CD4-positive, alpha-beta T cell (primary cell): ENCODE measurements at regions not wholly inside any gene's neighbourhood (a gene's known extent, or its start where the extent isn't known, plus 50 kb on each side); places are given as distances from the start of the nearest gene placed in this dataset.

Source experiments
- ATAC-seq: fragments of 200-7000 bp; cut with Tn5 transposase; one replicate; pipeline ENCODE4 v1.10.0; 2022; ENCODE audit warnings: mild to moderate bottlenecking; ENCODE audit not compliant: poor library complexity
- CTCF ChIA-PET: fragments of 350-600 bp; sonication (Branson Sonifier 250); formaldehyde crosslinking; loops from one replicate; lab custom pipeline; 2021; ENCODE audit warnings: antibody characterized with exemption, inconsistent platforms; lab: Charles Lee
- POLR2A ChIA-PET: fragments of 350-600 bp; sonication (Branson Sonifier 250); formaldehyde crosslinking; loops from one replicate; lab custom pipeline; 2021; ENCODE audit warnings: antibody characterized with exemption, inconsistent platforms; lab: Charles Lee
- DNase-seq, 14 experiments: peaks; one replicate each; pipeline ENCODE4 v3.0.0-alpha.2; 2013 to 2020; ENCODE audit warnings: mixed read lengths in 2 of 14
- H3K27ac ChIP-seq, 2 donors: one replicate each; pipeline versions ENCODE4 v1.5.1 to v1.7.0; 2013; ENCODE audit warnings: low read length in 2 of 2, low read depth in 1 of 2, mild to moderate bottlenecking in 1 of 2
- H3K27me3 ChIP-seq, 2 experiments: 1 replicate in 1 of 2; 2 replicates in 1 of 2; pipeline versions ENCODE4 v1.6.1 to v1.7.0; 2013; ENCODE audit warnings: low read length in 2 of 2, control low read depth in 1 of 2, mild to moderate bottlenecking in 1 of 2, moderate library complexity in 1 of 2; ENCODE audit not compliant: insufficient read depth in 2 of 2, control insufficient read depth in 1 of 2
- H3K36me3 ChIP-seq: one replicate; pipeline ENCODE4 v1.6.1; 2013; ENCODE audit warnings: low read length, control low read depth; ENCODE audit not compliant: insufficient read depth
- H3K4me1 ChIP-seq: one replicate; pipeline ENCODE4 v1.6.1; 2013; ENCODE audit warnings: low read length, control low read depth; ENCODE audit not compliant: insufficient read depth
- H3K4me3 ChIP-seq: one replicate; pipeline ENCODE4 v1.5.1; 2013; ENCODE audit warnings: mild to moderate bottlenecking, low read length, moderate library complexity
- H3K9me3 ChIP-seq, 2 experiments: 1 replicate in 1 of 2; 2 replicates in 1 of 2; pipeline versions ENCODE4 v1.6.1 to v1.7.0; 2013; ENCODE audit warnings: low read length in 2 of 2, mild to moderate bottlenecking in 2 of 2, control low read depth in 1 of 2, moderate library complexity in 1 of 2; ENCODE audit not compliant: control insufficient read depth in 1 of 2, insufficient read depth in 1 of 2
- H3K27ac Mint-ChIP-seq: one replicate; pipeline ENCODE4 v1.8.0; 2020; ENCODE audit warnings: mixed read lengths
- H3K27me3 Mint-ChIP-seq: one replicate; pipeline ENCODE4 v1.8.0; 2021; ENCODE audit warnings: mixed read lengths
- H3K36me3 Mint-ChIP-seq: one replicate; pipeline ENCODE4 v1.8.0; 2021; ENCODE audit warnings: low read depth, mixed read lengths
- H3K4me1 Mint-ChIP-seq: one replicate; pipeline ENCODE4 v1.8.0; 2021; ENCODE audit warnings: low read depth, mixed read lengths
- H3K4me3 Mint-ChIP-seq: one replicate; pipeline ENCODE4 v1.8.0; 2020; ENCODE audit warnings: mild to moderate bottlenecking, mixed read lengths
- H3K9me3 Mint-ChIP-seq: one replicate; pipeline ENCODE4 v1.8.0; 2020; ENCODE audit warnings: mixed read lengths
- intact Hi-C, 2 experiments: fragments of 100-400 bp; cut with DNase I in 1 of 2; cut with micrococcal nuclease in 1 of 2; formaldehyde crosslinking; loops; one replicate each; pipeline versions ENCODE4 v1.15.1 to v1.9.0; 2023 to 2025; cut with DNase I, micrococcal nuclease
- TF ChIP-seq, protein P1 (sequence below): fragments of 200-600 bp; IDR thresholded peaks from one replicate; pipeline ENCODE4 v1.8.0; 2022; ENCODE audit warnings: antibody characterized with exemption, mild to moderate bottlenecking

DNA sequence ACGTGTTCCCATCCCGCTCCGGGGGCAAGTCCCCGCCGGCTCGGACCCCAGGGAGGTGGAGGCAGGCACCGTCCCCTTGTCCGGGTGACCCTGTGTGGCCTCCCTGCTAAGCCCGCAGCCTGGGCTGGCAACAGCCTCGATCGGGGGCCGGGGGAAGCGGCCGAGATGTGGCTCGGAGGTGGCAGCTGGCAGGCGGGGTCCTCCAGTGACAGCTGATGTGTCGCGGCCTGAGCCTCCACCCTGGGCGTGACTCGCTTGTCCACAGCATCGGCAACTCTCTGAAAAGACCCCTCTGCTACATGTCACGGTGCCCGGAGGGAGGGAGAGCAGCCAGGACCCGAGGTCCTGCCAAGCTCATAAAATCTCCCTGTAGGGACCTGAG lies 124.8 kb upstream of the IRX4 start:
- peaks cover 0 to 17% of the 10 kb centered on the region in 2 experiments for H3K9me3 ChIP-seq
- H3K27ac Mint-ChIP-seq: no peak overlapping the region
- no peaks in the 10 kb centered on the region for H3K4me1 ChIP-seq
- no peaks in the 10 kb centered on the region for H3K4me1 Mint-ChIP-seq
- no peak for DNase-seq
- intact Hi-C loops: no loop called here
- POLR2A ChIA-PET: no interaction called here
- no peak overlapping the region for H3K27ac ChIP-seq
- H3K36me3 Mint-ChIP-seq: no peaks in the 10 kb centered on the region
- ATAC-seq: no peak
- H3K27me3 ChIP-seq: peaks cover 2 to 9% of the 10 kb centered on the region in 2 experiments
- H3K27me3 Mint-ChIP-seq: peaks cover 26% of the 10 kb centered on the region
- CTCF ChIA-PET: no interaction called here
- H3K9me3 Mint-ChIP-seq: no peaks in the 10 kb centered on the region
- H3K4me3 ChIP-seq: no peak overlapping the region
- no peaks in the 10 kb centered on the region for H3K36me3 ChIP-seq
- TF ChIP-seq, protein P1, sequence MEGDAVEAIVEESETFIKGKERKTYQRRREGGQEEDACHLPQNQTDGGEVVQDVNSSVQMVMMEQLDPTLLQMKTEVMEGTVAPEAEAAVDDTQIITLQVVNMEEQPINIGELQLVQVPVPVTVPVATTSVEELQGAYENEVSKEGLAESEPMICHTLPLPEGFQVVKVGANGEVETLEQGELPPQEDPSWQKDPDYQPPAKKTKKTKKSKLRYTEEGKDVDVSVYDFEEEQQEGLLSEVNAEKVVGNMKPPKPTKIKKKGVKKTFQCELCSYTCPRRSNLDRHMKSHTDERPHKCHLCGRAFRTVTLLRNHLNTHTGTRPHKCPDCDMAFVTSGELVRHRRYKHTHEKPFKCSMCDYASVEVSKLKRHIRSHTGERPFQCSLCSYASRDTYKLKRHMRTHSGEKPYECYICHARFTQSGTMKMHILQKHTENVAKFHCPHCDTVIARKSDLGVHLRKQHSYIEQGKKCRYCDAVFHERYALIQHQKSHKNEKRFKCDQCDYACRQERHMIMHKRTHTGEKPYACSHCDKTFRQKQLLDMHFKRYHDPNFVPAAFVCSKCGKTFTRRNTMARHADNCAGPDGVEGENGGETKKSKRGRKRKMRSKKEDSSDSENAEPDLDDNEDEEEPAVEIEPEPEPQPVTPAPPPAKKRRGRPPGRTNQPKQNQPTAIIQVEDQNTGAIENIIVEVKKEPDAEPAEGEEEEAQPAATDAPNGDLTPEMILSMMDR: no peak
- H3K4me3 Mint-ChIP-seq: no peak overlapping the region

DNA sequence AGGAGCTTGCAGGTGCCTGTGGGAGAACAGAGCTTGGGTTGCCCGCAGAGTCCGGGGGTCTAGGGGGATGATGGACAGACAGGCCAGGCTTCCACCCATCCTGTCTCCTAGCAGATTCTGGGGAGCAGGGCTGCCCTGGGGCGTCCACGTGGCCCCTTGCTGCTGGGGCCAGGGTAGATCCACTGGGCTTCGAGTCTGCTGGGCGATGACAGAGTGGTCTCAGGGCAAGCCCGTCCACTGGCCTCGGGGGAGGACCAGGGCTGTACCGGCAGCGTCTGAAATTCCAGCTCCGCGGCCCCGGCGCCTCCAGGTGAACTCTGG lies 124.2 kb upstream of the IRX4 start:
- ATAC-seq (no peak), DNase-seq (no peak)
- peaks cover 27% of the 10 kb centered on the region for H3K27me3 Mint-ChIP-seq
- no peak overlapping the region for H3K27ac Mint-ChIP-seq
- POLR2A ChIA-PET: no interaction called here
- H3K9me3 Mint-ChIP-seq: no peaks in the 10 kb centered on the region
- Histone ChIP-seq H3K4me1 (no peaks in the 10 kb centered on the region), H3K4me3 (no peak overlapping the region), H3K27ac (no peak overlapping the region), H3K27me3 (peaks cover 2 to 9% of the 10 kb centered on the region in 2 experiments), H3K36me3 (no peaks in the 10 kb centered on the region), H3K9me3 (peaks cover 0 to 17% of the 10 kb centered on the region in 2 experiments)
- no peaks in the 10 kb centered on the region for H3K36me3 Mint-ChIP-seq
- CTCF ChIA-PET: no interaction called here
- no peaks in the 10 kb centered on the region for H3K4me1 Mint-ChIP-seq
- intact Hi-C loops: no loop called here
- TF ChIP-seq, protein P1: no peak
- no peak overlapping the region for H3K4me3 Mint-ChIP-seq

DNA sequence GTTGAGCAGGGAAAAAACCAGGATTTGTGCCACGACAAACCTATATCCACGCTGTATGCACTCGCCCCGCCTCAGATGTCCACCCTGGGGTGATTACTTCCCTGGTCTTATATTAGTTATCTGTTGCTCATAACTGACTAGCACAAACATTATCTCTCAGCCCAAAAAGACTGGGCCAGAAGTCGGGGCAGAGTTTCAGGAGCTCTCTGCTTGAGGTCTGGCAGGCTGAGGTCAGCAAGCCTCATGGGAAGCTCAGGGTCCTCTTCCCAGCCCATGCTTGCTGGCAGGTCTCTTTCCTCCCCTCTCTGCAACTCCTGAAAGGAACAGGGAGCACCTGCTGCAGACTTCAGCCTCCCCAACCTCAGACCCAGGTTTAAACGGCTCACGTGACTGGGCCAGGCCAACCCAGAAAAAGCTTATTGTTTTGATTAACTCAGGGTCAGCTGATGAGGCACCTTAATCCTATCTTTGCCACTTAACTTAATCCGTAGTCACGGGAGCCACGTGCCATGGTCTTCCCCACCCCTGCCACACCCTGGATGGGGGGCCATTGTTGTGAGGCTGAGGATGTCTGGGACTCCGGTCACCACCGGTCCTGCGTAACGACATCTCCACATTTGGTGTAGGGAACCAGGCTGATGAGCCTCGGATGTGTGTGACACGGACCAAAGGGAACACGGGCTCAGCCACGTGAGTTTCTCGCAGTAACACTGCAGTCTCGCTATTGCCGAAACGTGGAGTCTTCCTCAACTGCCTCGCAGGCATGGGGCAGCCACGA lies 123.7 kb upstream of the IRX4 start:
- Mint-ChIP-seq H3K4me1 (no peaks in the 10 kb centered on the region), H3K4me3 (no peak overlapping the region), H3K27ac (no peak overlapping the region), H3K27me3 (peaks cover 33% of the 10 kb centered on the region), H3K36me3 (no peaks in the 10 kb centered on the region), H3K9me3 (no peaks in the 10 kb centered on the region)
- H3K27ac ChIP-seq: no peak overlapping the region
- H3K4me1 ChIP-seq: no peaks in the 10 kb centered on the region
- ChIA-PET POLR2A (no interaction called here), CTCF (no interaction called here)
- H3K4me3 ChIP-seq: no peak overlapping the region
- TF ChIP-seq, protein P1: no peak
- H3K27me3 ChIP-seq: peaks cover 0 to 12% of the 10 kb centered on the region in 2 experiments
- peaks cover 0 to 21% of the 10 kb centered on the region in 2 experiments for H3K9me3 ChIP-seq
- ATAC-seq: no peak
- no peaks in the 10 kb centered on the region for H3K36me3 ChIP-seq
- no peak for DNase-seq
- intact Hi-C loops: no loop called here
